ENCODE measurements at regions not wholly inside any gene's neighbourhood (a gene's known extent, or its start where the extent isn't known, plus 50 kb on each side); places are given as distances from the start of the nearest gene placed in this dataset.
"Not testable (repeated sequence)": the region's sequence is repeated elsewhere in the genome, so short reads cannot be mapped to it uniquely, and the experiment has no call there.

DNA sequence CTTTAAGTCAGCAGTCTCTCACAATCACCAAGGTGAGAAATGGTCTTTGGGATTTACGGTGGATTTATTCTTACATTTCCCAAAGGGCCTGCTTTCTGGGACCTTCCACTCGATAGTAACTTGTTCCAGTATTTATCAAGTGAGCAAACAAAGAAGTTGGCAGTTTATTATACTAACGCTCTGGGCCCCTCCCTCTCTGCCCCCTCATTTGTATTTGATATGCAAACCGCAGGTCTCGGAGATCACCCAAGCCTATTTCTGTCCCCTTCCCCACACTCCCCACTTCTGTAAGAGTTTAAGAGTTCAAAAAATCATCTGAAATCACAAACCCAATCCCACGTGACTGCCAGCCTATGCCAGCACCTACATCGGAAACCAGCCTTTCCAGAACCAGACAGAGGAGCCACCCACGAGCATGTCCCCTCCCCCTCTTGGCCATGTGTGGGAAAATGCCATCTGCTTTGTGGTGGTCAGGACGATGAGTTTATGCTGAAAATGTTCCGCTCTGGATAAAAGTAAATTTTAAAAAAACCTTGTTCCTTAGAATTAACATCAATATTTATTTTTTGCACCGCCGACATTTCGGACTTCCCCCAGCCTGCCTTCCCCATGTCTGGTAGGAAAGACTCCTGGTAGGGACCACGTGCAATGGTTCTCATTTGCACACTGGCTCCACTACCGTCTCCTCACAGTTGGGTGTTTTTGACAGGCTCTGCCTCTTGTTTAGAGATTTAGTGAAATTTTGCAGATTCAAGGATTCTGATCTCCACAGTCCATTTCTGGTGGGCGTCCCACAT is 281.0 kb downstream of the TFAP2C start:
- H3K4me3 ChIP-seq (ENCODE audit: low read depth, low read length): no peak overlapping the region
- TF ChIP-seq, protein P1, sequence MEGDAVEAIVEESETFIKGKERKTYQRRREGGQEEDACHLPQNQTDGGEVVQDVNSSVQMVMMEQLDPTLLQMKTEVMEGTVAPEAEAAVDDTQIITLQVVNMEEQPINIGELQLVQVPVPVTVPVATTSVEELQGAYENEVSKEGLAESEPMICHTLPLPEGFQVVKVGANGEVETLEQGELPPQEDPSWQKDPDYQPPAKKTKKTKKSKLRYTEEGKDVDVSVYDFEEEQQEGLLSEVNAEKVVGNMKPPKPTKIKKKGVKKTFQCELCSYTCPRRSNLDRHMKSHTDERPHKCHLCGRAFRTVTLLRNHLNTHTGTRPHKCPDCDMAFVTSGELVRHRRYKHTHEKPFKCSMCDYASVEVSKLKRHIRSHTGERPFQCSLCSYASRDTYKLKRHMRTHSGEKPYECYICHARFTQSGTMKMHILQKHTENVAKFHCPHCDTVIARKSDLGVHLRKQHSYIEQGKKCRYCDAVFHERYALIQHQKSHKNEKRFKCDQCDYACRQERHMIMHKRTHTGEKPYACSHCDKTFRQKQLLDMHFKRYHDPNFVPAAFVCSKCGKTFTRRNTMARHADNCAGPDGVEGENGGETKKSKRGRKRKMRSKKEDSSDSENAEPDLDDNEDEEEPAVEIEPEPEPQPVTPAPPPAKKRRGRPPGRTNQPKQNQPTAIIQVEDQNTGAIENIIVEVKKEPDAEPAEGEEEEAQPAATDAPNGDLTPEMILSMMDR (conservative IDR thresholded peaks at IDR 0.05; ENCODE audit: low read depth, low read length): no peak
- no peak for DNase-seq (ENCODE audit: low read depth)

DNA sequence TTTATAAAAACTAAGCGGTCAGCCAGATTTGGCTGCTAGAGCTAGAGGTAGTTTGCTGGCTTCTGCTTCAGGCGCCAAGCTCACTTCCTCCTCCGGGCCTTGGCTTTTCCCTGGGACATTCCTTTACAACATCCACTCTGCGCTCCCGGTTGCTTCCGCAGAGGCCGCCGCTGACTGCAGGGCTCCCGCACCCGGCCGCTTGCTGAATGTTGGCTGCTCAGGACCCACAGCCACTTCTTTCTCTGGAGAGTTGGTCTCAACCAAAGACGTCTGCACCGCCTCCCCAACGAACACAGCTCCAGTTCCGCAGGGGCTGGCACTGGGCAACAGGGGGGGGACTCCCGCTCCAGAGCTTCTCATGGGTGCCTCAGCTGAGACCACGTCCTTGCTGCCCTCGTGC is 282.8 kb downstream of the TFAP2C start:
- H3K4me3 ChIP-seq (ENCODE audit: low read depth, low read length): no peak overlapping the region
- DNase-seq (ENCODE audit: low read depth): no peak
- TF ChIP-seq, protein P1 (conservative IDR thresholded peaks at IDR 0.05; ENCODE audit: low read depth, low read length): no peak

DNA sequence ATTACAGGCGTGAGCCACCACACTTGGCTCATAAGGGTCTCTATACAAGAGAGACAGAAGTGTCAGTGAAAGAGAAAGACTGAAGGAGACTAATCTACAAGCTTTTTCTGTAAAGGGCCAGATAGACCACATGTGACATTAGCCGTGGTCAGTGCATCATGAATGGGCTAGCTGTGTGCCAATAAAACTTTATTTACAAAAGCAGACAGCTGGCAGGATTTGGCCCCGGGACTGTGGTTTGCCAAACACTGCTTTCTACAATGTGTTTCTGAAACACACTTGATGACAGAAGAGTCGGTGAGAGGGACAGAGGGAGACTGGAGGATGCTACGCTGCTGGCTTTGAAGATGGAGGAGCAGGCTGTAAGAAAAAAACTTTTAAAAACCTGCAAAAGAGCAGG is 285.4 kb downstream of the TFAP2C start:
- DNase-seq (ENCODE audit: low read depth): no peak
- TF ChIP-seq, protein P1 (conservative IDR thresholded peaks at IDR 0.05; ENCODE audit: low read depth, low read length): no peak
- no peak overlapping the region for H3K4me3 ChIP-seq (ENCODE audit: low read depth, low read length)

DNA sequence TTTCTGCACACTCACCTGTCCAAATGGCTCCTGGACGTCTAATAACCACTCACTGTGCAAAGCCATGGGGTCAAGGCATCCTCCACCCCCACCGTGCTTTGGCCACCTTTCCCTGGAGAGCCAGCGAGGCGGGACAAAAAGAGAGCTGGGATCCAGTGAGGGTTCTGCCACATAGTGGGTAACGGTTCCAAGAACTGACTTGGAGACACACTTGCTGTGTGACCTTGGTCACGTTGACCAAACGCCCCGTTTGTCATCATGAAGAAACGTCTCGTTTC is 287.2 kb downstream of the TFAP2C start:
- TF ChIP-seq, protein P1 (conservative IDR thresholded peaks at IDR 0.05; ENCODE audit: low read depth, low read length): no peak
- H3K4me3 ChIP-seq (ENCODE audit: low read depth, low read length): no peak overlapping the region
- no peak for DNase-seq (ENCODE audit: low read depth)

DNA sequence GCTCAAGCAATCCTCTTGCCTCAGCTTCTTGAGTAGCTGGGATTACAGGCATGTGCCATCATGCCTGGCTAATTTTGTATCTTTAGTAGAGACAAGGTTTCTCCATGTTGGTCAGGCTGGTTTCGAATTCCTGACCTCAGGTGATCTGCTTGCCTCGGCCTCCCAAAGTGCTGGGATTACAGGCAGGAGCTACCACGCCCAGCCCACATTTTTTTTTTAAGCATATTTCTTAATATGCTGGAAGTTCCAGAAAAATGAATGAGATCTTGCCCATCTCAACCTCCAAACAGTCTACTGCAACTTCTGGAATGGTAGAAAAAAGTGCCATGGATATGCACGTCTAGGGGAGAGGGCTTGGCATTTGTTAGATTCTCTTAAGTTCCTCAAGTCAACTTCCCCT is 290.9 kb downstream of the TFAP2C start:
- not testable (repeated sequence) for DNase-seq (ENCODE audit: low read depth); H3K4me3 ChIP-seq (ENCODE audit: low read depth, low read length)

DNA sequence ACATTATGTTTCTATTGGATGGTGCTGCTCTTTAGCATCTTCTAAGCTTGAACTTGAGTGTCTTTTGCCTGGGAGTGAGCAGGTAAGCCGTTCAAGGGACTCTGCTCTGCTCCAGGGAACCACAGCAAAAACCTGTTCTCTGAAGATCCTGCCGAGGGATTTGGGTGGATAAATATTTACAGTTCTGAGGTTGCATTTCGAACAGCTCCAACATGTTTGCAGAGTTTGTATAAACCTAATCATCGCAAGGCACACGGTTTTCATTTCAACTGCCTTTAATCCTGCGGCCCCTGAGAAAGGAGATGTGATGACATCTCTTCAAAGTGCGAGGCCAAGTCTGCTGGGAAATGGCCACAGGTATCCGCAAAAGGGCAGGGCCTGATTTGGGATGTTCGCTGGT is 293.4 kb downstream of the TFAP2C start:
- TF ChIP-seq, protein P1 (conservative IDR thresholded peaks at IDR 0.05; ENCODE audit: low read depth, low read length): no peak
- H3K4me3 ChIP-seq (ENCODE audit: low read depth, low read length): no peak overlapping the region
- no peak for DNase-seq (ENCODE audit: low read depth)

DNA sequence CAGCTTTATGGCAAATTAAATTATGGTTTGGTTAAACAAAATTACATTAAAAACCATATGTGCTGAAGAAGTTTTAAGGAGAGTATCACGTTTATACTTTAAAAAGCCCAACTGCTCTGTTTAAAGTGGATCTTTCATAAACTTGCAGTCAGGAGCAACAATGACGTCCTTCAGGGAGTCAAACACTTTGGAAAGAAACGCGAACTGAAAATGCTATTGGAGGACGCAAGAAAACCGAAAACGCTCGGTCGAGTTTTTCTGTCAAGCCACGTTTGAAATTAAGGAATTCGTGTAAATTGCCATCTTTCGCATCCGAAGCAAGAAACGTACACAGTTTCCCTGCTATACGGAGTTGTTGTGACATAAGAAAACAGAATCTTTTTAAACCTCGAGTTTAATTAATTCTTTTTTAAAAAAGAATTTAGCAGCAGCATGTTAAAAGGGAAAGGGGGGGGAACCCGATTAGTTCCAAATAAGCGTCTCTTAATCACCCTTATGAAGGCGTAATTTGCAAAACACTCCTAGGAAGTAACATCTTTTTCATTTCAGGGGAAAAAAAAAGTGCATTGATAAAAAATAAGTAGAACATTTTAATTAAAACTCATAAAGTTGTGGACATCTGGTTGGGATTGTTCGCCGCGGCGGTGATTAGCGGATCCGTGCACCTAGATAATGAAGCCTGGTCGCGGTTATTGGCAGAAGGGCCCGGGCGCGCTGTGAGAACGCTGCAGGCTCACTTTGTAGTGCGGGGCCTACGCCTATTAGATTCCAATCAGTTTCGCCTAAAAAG is 295.4 kb downstream of the TFAP2C start:
- H3K4me3 ChIP-seq (ENCODE audit: low read depth, low read length): no peak overlapping the region
- TF ChIP-seq, protein P1 (conservative IDR thresholded peaks at IDR 0.05; ENCODE audit: low read depth, low read length): no peak
- DNase-seq (ENCODE audit: low read depth): no peak

Data from choroid plexus epithelial cell (primary cell).